Mammary epithelial cell (primary cell): ENCODE measurements at regions not wholly inside any gene's neighbourhood (a gene's known extent, or its start where the extent isn't known, plus 50 kb on each side); places are given as distances from the start of the nearest gene placed in this dataset.

Experiments
- EZH2 ChIP-seq: IDR thresholded peaks from 2 replicates; pipeline ENCODE4 v1.6.1; 2012; ENCODE audit warnings: low read length, inconsistent platforms, borderline replicate concordance
- TF ChIP-seq, protein P1 (sequence below), 2 donors: IDR thresholded peaks in 1 of 2; conservative IDR thresholded peaks in 1 of 2; 2 replicates each; pipeline ENCODE4 v1.5.1; 2011 to 2012; ENCODE audit warnings: inconsistent platforms in 2 of 2, low read length in 2 of 2, mild to moderate bottlenecking in 2 of 2, control low read depth in 1 of 2, low read depth in 1 of 2; ENCODE audit not compliant: insufficient read depth in 1 of 2; ENCODE audit errors: extremely low read depth in 1 of 2

- TF ChIP-seq, protein P1, sequence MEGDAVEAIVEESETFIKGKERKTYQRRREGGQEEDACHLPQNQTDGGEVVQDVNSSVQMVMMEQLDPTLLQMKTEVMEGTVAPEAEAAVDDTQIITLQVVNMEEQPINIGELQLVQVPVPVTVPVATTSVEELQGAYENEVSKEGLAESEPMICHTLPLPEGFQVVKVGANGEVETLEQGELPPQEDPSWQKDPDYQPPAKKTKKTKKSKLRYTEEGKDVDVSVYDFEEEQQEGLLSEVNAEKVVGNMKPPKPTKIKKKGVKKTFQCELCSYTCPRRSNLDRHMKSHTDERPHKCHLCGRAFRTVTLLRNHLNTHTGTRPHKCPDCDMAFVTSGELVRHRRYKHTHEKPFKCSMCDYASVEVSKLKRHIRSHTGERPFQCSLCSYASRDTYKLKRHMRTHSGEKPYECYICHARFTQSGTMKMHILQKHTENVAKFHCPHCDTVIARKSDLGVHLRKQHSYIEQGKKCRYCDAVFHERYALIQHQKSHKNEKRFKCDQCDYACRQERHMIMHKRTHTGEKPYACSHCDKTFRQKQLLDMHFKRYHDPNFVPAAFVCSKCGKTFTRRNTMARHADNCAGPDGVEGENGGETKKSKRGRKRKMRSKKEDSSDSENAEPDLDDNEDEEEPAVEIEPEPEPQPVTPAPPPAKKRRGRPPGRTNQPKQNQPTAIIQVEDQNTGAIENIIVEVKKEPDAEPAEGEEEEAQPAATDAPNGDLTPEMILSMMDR (conservative IDR thresholded peaks at IDR 0.05 in 1 of 2, IDR thresholded peaks at IDR 0.05 in 1 of 2; ENCODE audit: extremely low read depth in 1 of 2, insufficient read depth in 1 of 2, low read depth in 1 of 2, low read length in 2 of 2) = no peak
- TF ChIP-seq EZH2 = no peak
These were observed 88.8 kb upstream of the ANKFN1 start for GRCh38 chr17:56064506-56064905.
